ENCODE measurements at regions not wholly inside any gene's neighbourhood (a gene's known extent, or its start where the extent isn't known, plus 50 kb on each side); places are given as distances from the start of the nearest gene placed in this dataset.
A peak's percentile ranks its signal among the peaks of the same experiment; 100 is the strongest.

GRCh38 chr7:64099656-64100531 lies 54.7 kb downstream of the ZNF727 start:
- no peak overlapping the region for H3K9ac ChIP-seq (ENCODE audit: low read depth in 1 of 2, low read length in 2 of 2)
- peaks cover 4 to 7% of the 10 kb centered on the region in 2 donors for H3K9me3 ChIP-seq (ENCODE audit: control insufficient read depth in 2 of 2, low read length in 2 of 2)
- no peaks in the 10 kb centered on the region for H3K27me3 ChIP-seq (ENCODE audit: control insufficient read depth in 2 of 2, insufficient read depth in 2 of 2, low read length in 2 of 2)
- H3K4me3 ChIP-seq (ENCODE audit: low read length in 2 of 2): peak overlapping the region in 1 of 2 donors; percentile 10
- H3K4me1 ChIP-seq (ENCODE audit: control insufficient read depth in 2 of 2, insufficient read depth in 2 of 2, low read length in 2 of 2): no peaks in the 10 kb centered on the region
- H3K27ac ChIP-seq (ENCODE audit: low read depth in 2 of 2, low read length in 2 of 2): no peak overlapping the region
- no peaks in the 10 kb centered on the region for H3K36me3 ChIP-seq (ENCODE audit: control insufficient read depth in 2 of 2, insufficient read depth in 2 of 2, low read length in 2 of 2)

- H3K4me1 ChIP-seq (ENCODE audit: control insufficient read depth in 2 of 2, insufficient read depth in 2 of 2, low read length in 2 of 2): no peaks in the 10 kb centered on the region
- H3K36me3 ChIP-seq (ENCODE audit: control insufficient read depth in 2 of 2, insufficient read depth in 2 of 2, low read length in 2 of 2): no peaks in the 10 kb centered on the region
- H3K9me3 ChIP-seq (ENCODE audit: control insufficient read depth in 2 of 2, low read length in 2 of 2): peaks cover 4 to 7% of the 10 kb centered on the region in 2 donors
- H3K4me3 ChIP-seq (ENCODE audit: low read length in 2 of 2): no peak overlapping the region
- no peak overlapping the region for H3K27ac ChIP-seq (ENCODE audit: low read depth in 2 of 2, low read length in 2 of 2)
- H3K9ac ChIP-seq (ENCODE audit: low read depth in 1 of 2, low read length in 2 of 2): no peak overlapping the region
- no peaks in the 10 kb centered on the region for H3K27me3 ChIP-seq (ENCODE audit: control insufficient read depth in 2 of 2, insufficient read depth in 2 of 2, low read length in 2 of 2)
Observed at GRCh38 chr7:64101126-64101942, 56.1 kb downstream of the ZNF727 start.

DNA sequence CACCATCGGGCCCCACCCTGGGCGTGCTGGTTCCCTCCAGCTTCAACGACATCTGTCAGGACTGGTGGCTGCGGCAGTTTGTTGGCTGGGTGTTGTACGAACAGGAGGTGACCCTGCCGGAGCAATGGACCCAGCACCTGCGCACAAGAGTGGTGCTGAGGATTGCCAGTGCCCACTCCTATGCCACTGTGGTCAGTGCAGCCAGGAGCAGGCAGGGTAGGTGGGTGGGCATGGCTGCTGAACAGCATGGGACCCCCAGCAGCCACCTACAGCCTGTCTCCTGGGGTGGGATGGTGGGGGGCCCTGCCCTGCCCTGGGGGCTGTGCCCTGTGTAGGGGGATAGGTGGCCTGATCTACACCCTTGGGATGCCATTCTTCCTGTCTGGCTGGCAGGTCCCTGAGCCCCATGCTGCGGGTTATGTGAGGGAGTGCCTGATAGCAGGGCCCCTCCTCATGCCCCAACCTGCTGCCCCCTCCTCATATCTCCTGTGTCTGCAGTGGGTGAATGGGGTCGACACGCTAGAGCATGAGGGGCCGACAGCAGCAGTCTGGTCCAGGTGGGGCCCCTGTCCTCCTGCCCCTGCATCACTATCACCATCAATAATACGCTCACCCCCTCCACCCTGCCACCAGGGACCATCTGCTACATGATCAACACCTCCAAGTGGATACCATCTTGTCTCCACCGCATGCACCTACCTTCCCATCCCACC lies 56.9 kb downstream of the ZNF727 start:
- no peaks in the 10 kb centered on the region for H3K36me3 ChIP-seq (ENCODE audit: control insufficient read depth in 2 of 2, insufficient read depth in 2 of 2, low read length in 2 of 2)
- H3K9me3 ChIP-seq (ENCODE audit: control insufficient read depth in 2 of 2, low read length in 2 of 2): peaks cover 4 to 7% of the 10 kb centered on the region in 2 donors
- H3K4me1 ChIP-seq (ENCODE audit: control insufficient read depth in 2 of 2, insufficient read depth in 2 of 2, low read length in 2 of 2): no peaks in the 10 kb centered on the region
- no peak overlapping the region for H3K27ac ChIP-seq (ENCODE audit: low read depth in 2 of 2, low read length in 2 of 2)
- H3K4me3 ChIP-seq (ENCODE audit: low read length in 2 of 2): no peak overlapping the region
- H3K9ac ChIP-seq (ENCODE audit: low read depth in 1 of 2, low read length in 2 of 2): no peak overlapping the region
- H3K27me3 ChIP-seq (ENCODE audit: control insufficient read depth in 2 of 2, insufficient read depth in 2 of 2, low read length in 2 of 2): no peaks in the 10 kb centered on the region

- Histone ChIP-seq H3K4me3 (ENCODE audit: low read length in 2 of 2) (no peak overlapping the region), H3K9ac (ENCODE audit: low read depth in 1 of 2, low read length in 2 of 2) (no peak overlapping the region), H3K9me3 (ENCODE audit: control insufficient read depth in 2 of 2, low read length in 2 of 2) (peaks cover 2 to 7% of the 10 kb centered on the region in 2 donors)
Observed at GRCh38 chr7:64102656-64103400, 57.6 kb downstream of the ZNF727 start.

DNA sequence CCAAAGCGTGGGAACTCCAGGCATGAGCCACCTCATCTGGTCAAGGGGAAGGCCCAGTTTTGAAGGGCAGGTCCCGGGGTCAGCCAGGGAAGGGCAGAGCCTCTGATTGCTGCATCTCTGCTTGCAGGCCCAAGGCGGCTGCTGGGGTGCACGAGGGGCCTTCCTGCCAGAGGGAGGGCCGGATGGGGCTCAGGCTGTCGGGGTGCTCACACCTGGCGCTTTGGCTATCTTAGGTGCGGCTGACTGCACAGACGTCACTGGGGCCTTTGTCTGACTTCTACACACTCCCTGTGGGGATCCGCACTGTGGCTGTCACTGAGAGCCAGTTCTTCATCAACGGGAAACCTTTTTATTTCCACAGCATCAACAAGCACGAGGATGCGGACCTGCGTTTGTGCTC lies 68.7 kb downstream of the ZNF727 start:
- H3K9me3 ChIP-seq (ENCODE audit: control insufficient read depth in 2 of 2, low read length in 2 of 2): peaks cover 5% of the 10 kb centered on the region in 2 donors
- no peak overlapping the region for H3K9ac ChIP-seq (ENCODE audit: low read depth in 1 of 2, low read length in 2 of 2)
- H3K4me3 ChIP-seq (ENCODE audit: low read length in 2 of 2): no peak overlapping the region
- no peaks in the 10 kb centered on the region for H3K27me3 ChIP-seq (ENCODE audit: control insufficient read depth in 2 of 2, insufficient read depth in 2 of 2, low read length in 2 of 2)
- no peaks in the 10 kb centered on the region for H3K36me3 ChIP-seq (ENCODE audit: control insufficient read depth in 2 of 2, insufficient read depth in 2 of 2, low read length in 2 of 2)
- no peaks in the 10 kb centered on the region for H3K4me1 ChIP-seq (ENCODE audit: control insufficient read depth in 2 of 2, insufficient read depth in 2 of 2, low read length in 2 of 2)
- no peak overlapping the region for H3K27ac ChIP-seq (ENCODE audit: low read depth in 2 of 2, low read length in 2 of 2)

More at GRCh38 chr7:64102656-64103400, 57.6 kb downstream of the ZNF727 start:
- no peaks in the 10 kb centered on the region for H3K4me1 ChIP-seq (ENCODE audit: control insufficient read depth in 2 of 2, insufficient read depth in 2 of 2, low read length in 2 of 2)
- H3K27me3 ChIP-seq (ENCODE audit: control insufficient read depth in 2 of 2, insufficient read depth in 2 of 2, low read length in 2 of 2): no peaks in the 10 kb centered on the region
- no peak overlapping the region for H3K27ac ChIP-seq (ENCODE audit: low read depth in 2 of 2, low read length in 2 of 2)
- H3K36me3 ChIP-seq (ENCODE audit: control insufficient read depth in 2 of 2, insufficient read depth in 2 of 2, low read length in 2 of 2): no peaks in the 10 kb centered on the region

DNA sequence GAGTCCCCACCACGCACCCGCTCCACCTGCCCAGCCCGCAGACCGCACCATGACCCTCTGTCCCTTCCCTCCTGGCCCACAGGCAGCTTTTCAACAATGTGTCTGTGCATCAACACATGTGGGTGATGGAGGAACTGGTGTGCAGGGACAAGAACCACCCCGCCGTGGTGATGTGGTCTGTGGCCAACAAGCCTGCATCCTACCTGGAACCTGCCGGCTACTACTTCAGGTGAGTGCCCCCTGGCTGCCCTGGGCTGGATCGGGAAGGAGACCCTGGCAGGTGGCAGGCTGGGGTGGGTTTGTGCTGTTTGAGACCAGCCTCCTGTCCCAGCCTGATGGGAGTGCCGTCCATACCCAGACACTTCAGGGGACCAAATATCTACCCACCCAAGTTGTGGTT lies 69.6 kb downstream of the ZNF727 start:
- Histone ChIP-seq H3K36me3 (ENCODE audit: control insufficient read depth in 2 of 2, insufficient read depth in 2 of 2, low read length in 2 of 2) (no peaks in the 10 kb centered on the region), H3K27ac (ENCODE audit: low read depth in 2 of 2, low read length in 2 of 2) (no peak overlapping the region), H3K4me1 (ENCODE audit: control insufficient read depth in 2 of 2, insufficient read depth in 2 of 2, low read length in 2 of 2) (no peaks in the 10 kb centered on the region), H3K4me3 (ENCODE audit: low read length in 2 of 2) (no peak overlapping the region), H3K9ac (ENCODE audit: low read depth in 1 of 2, low read length in 2 of 2) (no peak overlapping the region), H3K9me3 (ENCODE audit: control insufficient read depth in 2 of 2, low read length in 2 of 2) (peaks cover 3 to 4% of the 10 kb centered on the region in 2 donors), H3K27me3 (ENCODE audit: control insufficient read depth in 2 of 2, insufficient read depth in 2 of 2, low read length in 2 of 2) (no peaks in the 10 kb centered on the region)

DNA sequence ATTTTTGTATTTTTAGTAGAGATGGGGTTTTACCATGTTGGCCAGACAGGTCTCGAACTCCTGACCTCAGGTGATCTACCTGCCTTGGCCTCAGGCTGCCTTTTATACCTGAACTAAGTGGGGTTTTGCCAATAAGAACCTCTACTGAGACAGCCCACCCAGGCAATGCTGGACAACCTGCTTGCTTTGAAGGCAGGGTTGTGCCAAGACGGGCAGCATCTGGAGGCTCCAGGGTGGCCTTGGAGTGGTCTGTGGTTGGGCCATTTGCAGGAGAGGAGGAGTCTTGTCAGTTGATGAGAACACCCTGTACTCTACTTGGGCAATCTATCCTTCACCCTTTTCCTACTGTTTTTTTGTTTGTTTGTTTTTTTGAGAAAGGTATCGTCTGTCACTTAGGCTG lies 75.3 kb upstream of the ZNF735 start:
- Histone ChIP-seq H3K36me3 (ENCODE audit: control insufficient read depth in 2 of 2, insufficient read depth in 2 of 2, low read length in 2 of 2) (no peaks in the 10 kb centered on the region), H3K27me3 (ENCODE audit: control insufficient read depth in 2 of 2, insufficient read depth in 2 of 2, low read length in 2 of 2) (no peaks in the 10 kb centered on the region), H3K4me3 (ENCODE audit: low read length in 2 of 2) (no peak overlapping the region), H3K4me1 (ENCODE audit: control insufficient read depth in 2 of 2, insufficient read depth in 2 of 2, low read length in 2 of 2) (no peaks in the 10 kb centered on the region), H3K9me3 (ENCODE audit: control insufficient read depth in 2 of 2, low read length in 2 of 2) (peaks cover 9 to 12% of the 10 kb centered on the region in 2 donors), H3K27ac (ENCODE audit: low read depth in 2 of 2, low read length in 2 of 2) (no peak overlapping the region), H3K9ac (ENCODE audit: low read depth in 1 of 2, low read length in 2 of 2) (no peak overlapping the region)

Data from mucosa of rectum (tissue), 2 donors.